ENCODE measurements at regions not wholly inside any gene's neighbourhood (a gene's known extent, or its start where the extent isn't known, plus 50 kb on each side); places are given as distances from the start of the nearest gene placed in this dataset.
"Not testable (repeated sequence)": the region's sequence is repeated elsewhere in the genome, so short reads cannot be mapped to it uniquely, and the experiment has no call there.

DNA sequence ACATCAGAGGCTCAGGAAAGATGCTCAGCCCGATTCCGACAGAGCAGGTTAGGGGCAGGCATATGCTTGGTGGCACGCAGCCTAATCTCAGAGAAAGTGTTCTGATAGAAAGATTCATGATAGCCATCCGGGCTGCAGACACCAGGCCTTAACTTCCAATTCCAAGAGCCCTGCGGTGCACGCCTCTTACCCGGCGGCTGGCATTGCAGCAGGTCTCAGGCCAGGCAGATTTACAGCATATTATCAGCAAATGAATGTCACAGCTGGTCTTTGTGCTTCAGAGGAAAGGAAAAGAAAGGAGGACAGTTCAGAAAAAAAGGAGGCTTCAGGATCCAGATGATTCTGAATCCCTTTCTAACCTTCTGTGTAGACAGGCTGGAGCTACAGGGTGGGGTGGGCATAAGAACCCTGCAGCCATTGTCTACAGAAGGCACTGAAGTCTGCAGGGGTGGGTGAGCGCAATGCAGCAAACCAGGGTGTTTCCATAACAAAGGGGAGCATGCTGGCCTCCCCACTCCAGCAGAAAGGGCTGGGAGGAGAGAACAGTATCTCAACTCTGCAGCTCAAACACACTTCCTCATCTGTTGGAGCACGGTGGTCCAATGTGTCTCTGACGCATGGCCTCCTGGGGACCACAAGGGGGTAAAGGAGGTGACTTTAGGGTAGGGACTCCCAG, 277.4 kb upstream of the XYLT1 start:
- no peak overlapping the region for H3K27ac ChIP-seq (ENCODE audit: low read depth, low read length, severe bottlenecking)
- no peak overlapping the region for H3K4me3 ChIP-seq (ENCODE audit: extremely low read depth, insufficient read depth, low read length, poor library complexity, severe bottlenecking)

DNA sequence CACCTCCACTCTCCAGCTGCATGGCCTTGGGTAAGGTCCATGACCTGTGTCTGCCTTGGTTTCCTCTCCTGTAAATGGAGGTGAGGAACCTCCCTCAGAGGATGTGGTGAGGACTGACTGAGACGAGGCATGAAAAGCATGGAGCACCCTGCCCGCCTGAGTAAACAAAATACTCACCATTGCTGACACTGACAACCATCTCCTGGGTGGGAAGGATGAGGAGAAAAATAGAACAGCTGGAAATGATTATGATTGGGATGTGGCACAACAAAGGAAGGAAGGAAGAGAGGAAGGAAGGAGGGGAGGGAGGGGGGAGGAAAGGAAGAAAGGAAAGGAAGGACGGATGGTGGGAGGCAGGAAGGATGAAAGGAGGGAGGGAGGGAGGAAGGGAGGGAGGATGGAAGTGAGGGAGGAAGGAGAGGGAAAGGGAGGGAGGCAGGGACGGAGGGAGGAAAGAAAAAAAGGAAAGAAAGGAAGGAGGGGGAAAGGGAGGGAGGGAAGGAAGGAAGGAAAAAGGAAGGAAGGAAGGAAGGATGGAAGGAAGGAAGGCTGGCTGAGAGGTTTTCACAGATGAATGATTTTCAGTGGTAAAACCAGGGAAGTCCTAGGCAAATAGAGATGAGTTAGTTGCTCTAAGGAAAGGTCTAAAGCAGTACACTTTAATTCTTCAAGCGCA, 276.5 kb upstream of the XYLT1 start:
- Histone ChIP-seq H3K36me3 (ENCODE audit: control insufficient read depth, insufficient read depth, low read length) (no peaks in the 10 kb centered on the region), H3K9me3 (ENCODE audit: control insufficient read depth, low read length) (no peaks in the 10 kb centered on the region), H3K4me1 (ENCODE audit: control insufficient read depth, insufficient read depth, low read length, poor library complexity, severe bottlenecking) (no peaks in the 10 kb centered on the region), H3K4me3 (ENCODE audit: extremely low read depth, insufficient read depth, low read length, poor library complexity, severe bottlenecking) (no peak overlapping the region), H3K27ac (ENCODE audit: low read depth, low read length, severe bottlenecking) (no peak overlapping the region)
- 64 to 78% methylated on average over 3 of the region's 5 CpGs for WGBS, 2 experiments (ENCODE audit: insufficient coverage in 2 of 2)

More for the DNA sequence above, 277.4 kb upstream of the XYLT1 start:
- H3K36me3 ChIP-seq (ENCODE audit: control insufficient read depth, insufficient read depth, low read length) = no peaks in the 10 kb centered on the region
- no peaks in the 10 kb centered on the region for H3K4me1 ChIP-seq (ENCODE audit: control insufficient read depth, insufficient read depth, low read length, poor library complexity, severe bottlenecking)
- WGBS, 2 experiments (ENCODE audit: insufficient coverage in 2 of 2) = 33 to 41% methylated on average over 6 to 10 of the region's 11 CpGs
- H3K9me3 ChIP-seq (ENCODE audit: control insufficient read depth, low read length) = no peaks in the 10 kb centered on the region

DNA sequence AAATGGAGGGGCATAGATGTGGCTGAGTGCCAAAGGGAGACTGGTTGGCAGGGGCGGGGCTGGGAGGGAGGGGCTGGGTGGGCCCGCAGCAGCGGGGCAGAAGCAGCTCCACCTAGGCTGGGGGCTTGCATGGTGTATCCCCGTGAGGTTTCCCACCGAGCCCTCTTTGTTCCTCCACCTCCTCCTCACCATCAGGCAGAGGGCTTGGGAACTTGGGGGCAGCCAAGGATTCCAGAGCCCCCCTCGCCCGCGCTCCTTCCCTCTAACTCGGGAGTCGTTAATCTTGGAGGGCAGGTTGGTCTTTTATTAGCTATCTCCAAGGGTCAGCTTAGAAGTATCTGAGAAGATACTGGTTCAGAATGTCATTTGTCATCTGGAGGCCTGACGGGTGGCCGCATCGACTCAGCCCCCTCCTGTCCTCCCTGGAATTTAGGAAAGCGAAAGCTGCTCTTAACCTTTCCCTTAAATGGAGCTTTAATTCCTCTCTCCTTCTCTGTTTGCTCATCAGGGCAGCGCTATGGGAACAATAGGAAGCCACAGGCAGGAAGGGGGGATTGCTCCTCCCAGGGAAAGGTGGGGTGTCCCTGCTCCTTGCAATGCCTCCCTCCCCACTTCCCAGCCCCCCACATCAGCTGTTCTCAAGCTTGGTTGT, 274.3 kb upstream of the XYLT1 start:
- WGBS, 2 experiments (ENCODE audit: insufficient coverage in 2 of 2) = 39 to 46% methylated on average over 5 to 6 of the region's 15 CpGs
- H3K36me3 ChIP-seq (ENCODE audit: control insufficient read depth, insufficient read depth, low read length) = no peaks in the 10 kb centered on the region
- H3K9me3 ChIP-seq (ENCODE audit: control insufficient read depth, low read length) = no peaks in the 10 kb centered on the region
- H3K4me1 ChIP-seq (ENCODE audit: control insufficient read depth, insufficient read depth, low read length, poor library complexity, severe bottlenecking) = no peaks in the 10 kb centered on the region
- no peak overlapping the region for H3K4me3 ChIP-seq (ENCODE audit: extremely low read depth, insufficient read depth, low read length, poor library complexity, severe bottlenecking)
- H3K27ac ChIP-seq (ENCODE audit: low read depth, low read length, severe bottlenecking) = no peak overlapping the region

DNA sequence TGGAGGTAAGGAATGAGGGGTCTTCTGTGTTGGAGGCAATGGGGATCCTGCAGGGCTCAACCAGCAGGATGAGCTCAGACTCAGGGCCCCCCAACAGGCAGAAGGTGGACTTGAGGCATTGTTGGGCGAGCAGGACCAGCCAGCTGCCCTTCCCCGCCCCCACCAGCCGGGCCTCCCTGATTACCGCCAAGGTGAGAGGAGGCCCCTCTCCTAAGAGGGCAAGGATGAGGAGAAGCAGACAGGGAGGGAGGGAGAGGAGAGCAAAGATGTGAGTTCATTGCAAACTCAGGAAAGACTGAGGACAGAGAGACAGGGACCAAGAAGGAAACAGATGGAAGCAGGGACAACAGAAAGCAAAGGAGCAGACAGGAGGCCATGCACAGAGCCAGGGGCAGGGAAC, 272.8 kb upstream of the XYLT1 start:
- Histone ChIP-seq H3K27ac (ENCODE audit: low read depth, low read length, severe bottlenecking) (no peak overlapping the region), H3K4me1 (ENCODE audit: control insufficient read depth, insufficient read depth, low read length, poor library complexity, severe bottlenecking) (no peaks in the 10 kb centered on the region), H3K36me3 (ENCODE audit: control insufficient read depth, insufficient read depth, low read length) (no peaks in the 10 kb centered on the region), H3K4me3 (ENCODE audit: extremely low read depth, insufficient read depth, low read length, poor library complexity, severe bottlenecking) (no peak overlapping the region), H3K9me3 (ENCODE audit: control insufficient read depth, low read length) (no peaks in the 10 kb centered on the region)
- 67 to 100% methylated on average over 1 of the region's 4 CpGs for WGBS, 2 experiments (ENCODE audit: insufficient coverage in 2 of 2)

DNA sequence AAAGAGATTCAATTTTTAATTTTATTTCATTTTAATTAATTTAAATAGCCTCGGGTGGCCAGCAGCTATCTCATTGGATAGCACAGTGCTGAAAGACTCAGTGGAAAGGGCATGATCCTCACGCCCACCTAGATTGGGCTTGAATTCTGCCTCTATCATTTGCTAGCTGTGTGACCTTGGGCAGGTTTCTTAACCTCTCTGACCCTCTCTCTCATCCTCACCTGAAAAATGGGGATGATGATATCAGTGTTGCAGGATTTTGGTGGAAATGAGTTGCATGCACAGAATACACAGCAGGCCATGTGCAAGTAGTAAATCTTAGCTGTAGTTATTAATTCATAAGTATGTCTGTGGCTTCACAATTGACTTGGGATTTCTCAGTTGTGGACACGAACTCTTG, 272.4 kb upstream of the XYLT1 start:
- Histone ChIP-seq H3K9me3 (ENCODE audit: control insufficient read depth, low read length) (no peaks in the 10 kb centered on the region), H3K36me3 (ENCODE audit: control insufficient read depth, insufficient read depth, low read length) (no peaks in the 10 kb centered on the region), H3K27ac (ENCODE audit: low read depth, low read length, severe bottlenecking) (no peak overlapping the region), H3K4me1 (ENCODE audit: control insufficient read depth, insufficient read depth, low read length, poor library complexity, severe bottlenecking) (no peaks in the 10 kb centered on the region), H3K4me3 (ENCODE audit: extremely low read depth, insufficient read depth, low read length, poor library complexity, severe bottlenecking) (no peak overlapping the region)
- WGBS, 2 experiments (ENCODE audit: insufficient coverage in 2 of 2) = 60 to 82% methylated on average over 2 to 3 of the region's 3 CpGs

DNA sequence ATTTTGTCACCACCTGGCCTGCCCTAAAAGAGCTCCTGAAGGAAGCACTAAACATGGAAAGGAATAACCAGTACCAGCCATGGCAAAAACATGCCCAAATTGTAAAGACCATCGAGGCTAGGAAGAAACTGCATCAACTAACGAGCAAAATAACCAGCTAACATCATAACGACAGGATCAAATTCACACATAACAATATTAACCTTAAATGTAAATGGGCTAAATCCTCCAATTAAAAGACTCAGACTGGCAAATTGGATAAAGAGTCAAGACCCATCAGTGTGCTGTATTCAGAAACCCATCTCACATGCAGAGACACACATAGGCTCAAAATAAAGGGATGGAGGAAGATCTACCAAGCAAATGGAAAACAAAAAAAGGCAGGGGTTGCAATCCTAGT, 264.3 kb upstream of the XYLT1 start:
- H3K4me3 ChIP-seq (ENCODE audit: extremely low read depth, insufficient read depth, low read length, poor library complexity, severe bottlenecking); H3K27ac ChIP-seq (ENCODE audit: low read depth, low read length, severe bottlenecking); H3K9me3 ChIP-seq (ENCODE audit: control insufficient read depth, low read length); H3K36me3 ChIP-seq (ENCODE audit: control insufficient read depth, insufficient read depth, low read length); H3K4me1 ChIP-seq (ENCODE audit: control insufficient read depth, insufficient read depth, low read length, poor library complexity, severe bottlenecking): not testable (repeated sequence)
- no CpG with 5 or more reads among the region's 3 CpGs for WGBS, 2 experiments (ENCODE audit: insufficient coverage in 2 of 2)

DNA sequence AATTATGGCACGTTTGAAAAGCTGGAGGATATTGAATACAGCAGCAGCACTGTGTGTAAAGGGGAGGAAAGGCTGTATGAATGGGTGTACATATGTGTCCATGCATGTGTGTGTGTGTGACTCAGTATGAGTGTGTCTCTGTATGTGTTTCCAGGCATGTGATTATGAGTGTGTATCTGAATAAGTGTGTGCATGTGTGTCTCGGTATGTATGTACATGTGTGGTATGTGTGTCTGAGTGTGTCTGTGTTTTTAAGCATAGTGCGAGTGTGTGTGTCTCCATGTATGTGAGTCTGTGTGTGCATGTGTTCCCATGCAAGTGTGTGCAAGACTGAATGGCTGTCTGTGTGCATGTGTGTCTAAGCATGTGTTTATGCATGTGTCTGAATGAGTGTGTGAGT, 259.1 kb upstream of the XYLT1 start:
- WGBS, 2 experiments (ENCODE audit: insufficient coverage in 2 of 2) = 85 to 95% methylated on average over 3 of the region's 3 CpGs
- H3K4me3 ChIP-seq (ENCODE audit: extremely low read depth, insufficient read depth, low read length, poor library complexity, severe bottlenecking) = no peak overlapping the region
- H3K4me1 ChIP-seq (ENCODE audit: control insufficient read depth, insufficient read depth, low read length, poor library complexity, severe bottlenecking) = no peaks in the 10 kb centered on the region
- H3K27ac ChIP-seq (ENCODE audit: low read depth, low read length, severe bottlenecking) = no peak overlapping the region
- H3K36me3 ChIP-seq (ENCODE audit: control insufficient read depth, insufficient read depth, low read length) = no peaks in the 10 kb centered on the region
- H3K9me3 ChIP-seq (ENCODE audit: control insufficient read depth, low read length) = no peaks in the 10 kb centered on the region

DNA sequence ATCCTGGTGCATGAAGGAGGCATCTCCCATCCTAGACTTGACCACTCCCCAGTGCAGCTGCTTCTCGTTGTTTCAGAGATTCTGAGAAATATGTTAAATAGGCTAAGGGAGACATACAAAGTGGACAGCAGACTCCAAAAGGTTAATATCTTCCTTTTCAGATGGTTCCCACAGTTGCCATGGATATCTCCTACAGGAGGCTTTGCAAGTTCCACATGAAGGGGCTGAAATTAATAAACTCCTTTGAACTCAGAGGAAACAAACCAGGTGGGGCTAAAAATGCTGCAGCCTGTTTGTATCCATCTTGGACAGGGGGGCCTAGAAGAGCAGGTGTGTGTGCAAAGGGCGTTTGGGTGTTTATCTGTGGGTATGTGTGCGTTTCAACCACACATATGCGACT, 257.4 kb upstream of the XYLT1 start:
- WGBS, 2 experiments (ENCODE audit: insufficient coverage in 2 of 2) = 50 to 80% methylated on average over 1 to 3 of the region's 4 CpGs
- Histone ChIP-seq H3K4me1 (ENCODE audit: control insufficient read depth, insufficient read depth, low read length, poor library complexity, severe bottlenecking) (peaks cover 4% of the 10 kb centered on the region), H3K4me3 (ENCODE audit: extremely low read depth, insufficient read depth, low read length, poor library complexity, severe bottlenecking) (no peak overlapping the region), H3K36me3 (ENCODE audit: control insufficient read depth, insufficient read depth, low read length) (no peaks in the 10 kb centered on the region), H3K27ac (ENCODE audit: low read depth, low read length, severe bottlenecking) (no peak overlapping the region), H3K9me3 (ENCODE audit: control insufficient read depth, low read length) (no peaks in the 10 kb centered on the region)

DNA sequence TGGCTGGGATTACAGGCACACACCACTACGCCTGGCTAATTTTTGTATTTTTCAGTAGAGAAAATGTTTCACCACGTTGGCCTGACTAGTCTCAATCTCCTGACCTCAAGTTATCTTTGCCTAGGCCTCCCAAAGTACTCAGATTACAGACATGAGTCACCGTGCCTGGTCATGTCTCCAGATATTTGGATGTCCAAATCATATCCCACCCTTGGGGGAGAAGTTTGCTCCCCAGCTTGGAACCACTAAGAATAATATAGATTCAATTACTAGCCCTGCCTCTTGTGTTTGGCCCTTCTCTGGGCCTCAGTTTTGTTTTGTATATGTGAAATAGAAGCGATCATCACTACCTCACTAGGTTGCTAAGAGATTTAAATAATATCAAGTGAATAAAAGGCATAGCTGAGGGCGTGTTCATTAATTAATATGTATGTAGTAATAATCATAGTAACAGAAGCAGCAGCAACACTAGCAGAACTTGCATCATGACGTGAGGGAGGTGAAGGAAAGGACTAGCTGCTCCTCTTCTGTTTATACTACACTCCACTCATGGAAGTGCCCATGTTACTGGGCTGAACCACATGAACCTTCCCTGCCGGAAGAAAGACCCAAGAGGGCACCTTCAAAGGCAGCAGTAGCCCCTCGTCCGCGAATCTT, 253.6 kb upstream of the XYLT1 start:
- Histone ChIP-seq H3K9me3 (ENCODE audit: control insufficient read depth, low read length) (no peaks in the 10 kb centered on the region), H3K36me3 (ENCODE audit: control insufficient read depth, insufficient read depth, low read length) (no peaks in the 10 kb centered on the region), H3K4me1 (ENCODE audit: control insufficient read depth, insufficient read depth, low read length, poor library complexity, severe bottlenecking) (peaks cover 4% of the 10 kb centered on the region), H3K27ac (ENCODE audit: low read depth, low read length, severe bottlenecking) (no peak overlapping the region), H3K4me3 (ENCODE audit: extremely low read depth, insufficient read depth, low read length, poor library complexity, severe bottlenecking) (no peak overlapping the region)
- 77 to 81% methylated on average over 4 to 8 of the region's 10 CpGs for WGBS, 2 experiments (ENCODE audit: insufficient coverage in 2 of 2)

DNA sequence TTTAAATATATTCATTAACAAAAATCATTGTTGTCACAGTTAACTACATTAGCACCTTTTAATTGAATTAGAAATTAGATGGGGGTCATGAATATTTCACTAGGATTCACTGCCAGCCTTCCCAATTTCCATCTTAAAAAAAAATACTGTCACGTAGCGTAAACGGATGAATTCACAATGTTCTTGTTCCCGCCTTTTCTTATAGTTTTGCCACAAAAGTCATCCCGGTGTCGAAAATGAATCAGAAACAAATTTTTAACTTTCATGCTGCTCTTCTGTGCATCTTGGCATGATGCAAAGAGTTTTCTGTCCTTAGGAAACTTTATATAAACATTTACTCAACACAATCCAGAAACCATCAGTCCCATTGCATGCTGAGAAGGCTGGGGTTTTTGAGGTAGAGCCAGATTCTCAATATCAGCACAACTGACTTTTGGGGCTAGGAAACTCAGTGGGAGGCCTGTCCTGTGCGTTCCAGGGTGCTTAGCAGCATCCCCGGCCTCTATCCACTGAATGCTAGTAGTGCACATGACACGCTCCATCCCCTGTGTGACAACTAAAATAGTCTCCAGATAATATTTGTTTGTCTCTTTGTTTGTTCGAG, 252.9 kb upstream of the XYLT1 start:
- no peak overlapping the region for H3K27ac ChIP-seq (ENCODE audit: low read depth, low read length, severe bottlenecking)
- 88 to 91% methylated on average over 9 of the region's 10 CpGs for WGBS, 2 experiments (ENCODE audit: insufficient coverage in 2 of 2)
- H3K4me1 ChIP-seq (ENCODE audit: control insufficient read depth, insufficient read depth, low read length, poor library complexity, severe bottlenecking) = peaks cover 4% of the 10 kb centered on the region
- H3K9me3 ChIP-seq (ENCODE audit: control insufficient read depth, low read length) = no peaks in the 10 kb centered on the region
- H3K4me3 ChIP-seq (ENCODE audit: extremely low read depth, insufficient read depth, low read length, poor library complexity, severe bottlenecking) = no peak overlapping the region
- no peaks in the 10 kb centered on the region for H3K36me3 ChIP-seq (ENCODE audit: control insufficient read depth, insufficient read depth, low read length)

Data from mesodermal cell (in vitro differentiated cells).